Transverse colon (tissue), 3 donors: ENCODE measurements at regions not wholly inside any gene's neighbourhood (a gene's known extent, or its start where the extent isn't known, plus 50 kb on each side); places are given as distances from the start of the nearest gene placed in this dataset.

ENCODE experiments used
- CTCF ChIP-seq, 5 experiments: fragments of 200-600 bp in 3 of 5; fragments of 450-650 bp in 2 of 5; sonication (generic) in 3 of 5; IDR thresholded peaks; 1 replicate in 2 of 5; 2 replicates in 3 of 5; pipeline ENCODE4 v1.5.1; 2016 to 2017; ENCODE audit warnings: antibody characterized with exemption in 5 of 5, inconsistent platforms in 3 of 5, mild to moderate bottlenecking in 2 of 5, moderate library complexity in 1 of 5
- EP300 ChIP-seq: sonication (generic); formaldehyde crosslinking; IDR thresholded peaks from one replicate; pipeline ENCODE4 v1.6.1; 2017; ENCODE audit warnings: antibody characterized with exemption, low read depth

DNA sequence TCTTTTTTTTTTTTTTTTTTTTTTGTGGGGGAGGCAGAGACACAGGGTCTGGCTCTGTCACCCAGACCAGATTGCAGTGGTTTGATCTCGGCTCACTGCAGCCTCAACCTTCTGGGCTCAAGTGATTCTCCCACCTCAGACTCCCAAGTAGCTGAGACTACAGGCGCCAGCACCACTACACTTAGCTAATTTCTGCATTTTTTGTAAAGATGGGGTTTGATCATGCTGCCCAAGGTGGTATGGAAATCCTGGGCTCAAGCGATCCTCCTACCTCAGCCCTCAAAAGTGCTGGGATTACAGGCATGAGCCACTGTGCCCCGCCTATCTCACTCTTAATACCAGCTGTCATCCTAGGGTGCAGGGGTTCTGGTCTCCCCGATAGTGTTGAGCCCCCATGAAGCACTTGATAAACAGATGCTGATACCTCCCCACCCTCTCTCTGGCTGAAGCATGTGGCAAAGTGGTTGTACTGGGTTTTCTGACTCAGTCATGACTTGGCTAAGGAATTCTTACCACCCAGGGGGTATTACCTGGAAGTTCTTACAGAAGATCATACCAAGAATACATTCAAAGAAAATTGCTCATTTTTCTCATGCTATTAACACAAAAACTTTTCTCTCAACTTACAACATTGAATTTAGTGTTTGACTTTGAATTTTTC is 110.2 kb upstream of the DAPK1 start:
- TF ChIP-seq EP300: no peak
- no peak for TF ChIP-seq CTCF (IDR thresholded peaks at IDR 0.05)
